ENCODE measurements at regions not wholly inside any gene's neighbourhood (a gene's known extent, or its start where the extent isn't known, plus 50 kb on each side); places are given as distances from the start of the nearest gene placed in this dataset.

DNA sequence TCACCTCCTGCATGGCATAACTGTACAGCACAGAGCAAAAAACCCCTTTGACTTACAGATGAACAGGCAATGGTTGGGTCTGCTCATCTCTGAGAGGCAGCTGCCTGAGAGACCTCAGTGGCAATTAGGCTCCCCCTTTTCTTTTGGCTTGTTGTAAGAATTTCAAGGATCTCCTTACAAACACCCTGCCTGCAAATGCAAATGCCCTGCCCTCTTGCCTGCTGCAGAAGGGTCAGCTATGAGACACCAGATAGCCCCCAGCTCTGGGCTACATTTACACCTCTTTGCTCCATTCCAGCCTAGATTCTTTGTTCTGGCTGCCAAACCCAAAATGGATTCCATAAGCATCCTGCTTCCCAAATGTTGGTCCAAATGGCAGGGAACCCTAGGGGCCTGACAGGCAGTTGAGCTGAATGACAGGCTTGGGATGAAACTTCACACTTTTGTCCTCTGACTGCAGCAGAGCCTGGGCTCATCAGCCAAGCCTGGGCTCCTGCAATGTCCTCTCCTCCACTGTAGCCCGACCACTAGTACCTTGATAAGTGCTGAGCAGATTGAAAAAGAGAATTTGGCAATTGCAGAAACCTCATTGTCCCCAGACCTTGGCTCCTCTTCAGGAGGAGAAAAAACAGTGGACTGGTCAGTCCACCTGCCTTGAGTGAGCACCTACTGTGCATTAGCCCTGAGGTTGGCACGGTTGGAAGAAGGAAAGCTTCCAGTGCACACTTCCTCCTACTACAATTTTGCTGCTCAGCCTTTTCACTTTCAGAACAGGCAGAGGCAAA lies 678.3 kb downstream of the BCL11A start:
- Mint-ChIP-seq H3K27me3 (ENCODE audit: low read depth) (no peaks in the 10 kb centered on the region), H3K27ac (no peak overlapping the region), H3K4me3 (no peak overlapping the region), H3K4me1 (peaks cover 8% of the 10 kb centered on the region), H3K9me3 (no peaks in the 10 kb centered on the region), H3K36me3 (no peaks in the 10 kb centered on the region)
- DNase-seq (ENCODE audit: low spot score in 2 of 2, unreplicated experiment in 2 of 2): no peak
- TF ChIP-seq, protein P1, sequence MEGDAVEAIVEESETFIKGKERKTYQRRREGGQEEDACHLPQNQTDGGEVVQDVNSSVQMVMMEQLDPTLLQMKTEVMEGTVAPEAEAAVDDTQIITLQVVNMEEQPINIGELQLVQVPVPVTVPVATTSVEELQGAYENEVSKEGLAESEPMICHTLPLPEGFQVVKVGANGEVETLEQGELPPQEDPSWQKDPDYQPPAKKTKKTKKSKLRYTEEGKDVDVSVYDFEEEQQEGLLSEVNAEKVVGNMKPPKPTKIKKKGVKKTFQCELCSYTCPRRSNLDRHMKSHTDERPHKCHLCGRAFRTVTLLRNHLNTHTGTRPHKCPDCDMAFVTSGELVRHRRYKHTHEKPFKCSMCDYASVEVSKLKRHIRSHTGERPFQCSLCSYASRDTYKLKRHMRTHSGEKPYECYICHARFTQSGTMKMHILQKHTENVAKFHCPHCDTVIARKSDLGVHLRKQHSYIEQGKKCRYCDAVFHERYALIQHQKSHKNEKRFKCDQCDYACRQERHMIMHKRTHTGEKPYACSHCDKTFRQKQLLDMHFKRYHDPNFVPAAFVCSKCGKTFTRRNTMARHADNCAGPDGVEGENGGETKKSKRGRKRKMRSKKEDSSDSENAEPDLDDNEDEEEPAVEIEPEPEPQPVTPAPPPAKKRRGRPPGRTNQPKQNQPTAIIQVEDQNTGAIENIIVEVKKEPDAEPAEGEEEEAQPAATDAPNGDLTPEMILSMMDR (IDR thresholded peaks at IDR 0.05; ENCODE audit: unreplicated experiment): no peak

DNA sequence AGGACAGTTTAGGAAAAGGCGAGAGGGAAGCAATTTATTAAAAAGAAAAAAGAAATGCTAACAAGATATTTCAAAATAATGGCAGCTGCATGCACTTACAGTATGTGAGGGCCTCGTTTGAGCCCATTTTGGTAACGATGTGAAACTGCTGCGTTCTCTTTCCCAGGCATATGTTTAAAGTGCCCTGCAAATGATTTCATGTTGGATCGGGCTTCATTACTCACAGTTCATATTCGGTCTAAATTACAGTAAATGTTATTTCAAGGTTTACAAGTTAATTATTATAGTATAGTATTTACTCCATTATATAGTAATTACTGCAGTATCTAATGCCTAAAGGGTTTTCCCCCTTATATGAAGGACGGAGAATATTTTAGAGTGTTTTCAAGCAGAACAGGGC lies 679.1 kb downstream of the BCL11A start:
- no peaks in the 10 kb centered on the region for H3K9me3 Mint-ChIP-seq
- peaks cover 1% of the 10 kb centered on the region for H3K4me1 Mint-ChIP-seq
- H3K27me3 Mint-ChIP-seq (ENCODE audit: low read depth): no peaks in the 10 kb centered on the region
- DNase-seq (ENCODE audit: low spot score in 2 of 2, unreplicated experiment in 2 of 2): no peak
- H3K27ac Mint-ChIP-seq: no peak overlapping the region
- TF ChIP-seq, protein P1 (IDR thresholded peaks at IDR 0.05; ENCODE audit: unreplicated experiment): no peak
- no peak overlapping the region for H3K4me3 Mint-ChIP-seq
- no peaks in the 10 kb centered on the region for H3K36me3 Mint-ChIP-seq

DNA sequence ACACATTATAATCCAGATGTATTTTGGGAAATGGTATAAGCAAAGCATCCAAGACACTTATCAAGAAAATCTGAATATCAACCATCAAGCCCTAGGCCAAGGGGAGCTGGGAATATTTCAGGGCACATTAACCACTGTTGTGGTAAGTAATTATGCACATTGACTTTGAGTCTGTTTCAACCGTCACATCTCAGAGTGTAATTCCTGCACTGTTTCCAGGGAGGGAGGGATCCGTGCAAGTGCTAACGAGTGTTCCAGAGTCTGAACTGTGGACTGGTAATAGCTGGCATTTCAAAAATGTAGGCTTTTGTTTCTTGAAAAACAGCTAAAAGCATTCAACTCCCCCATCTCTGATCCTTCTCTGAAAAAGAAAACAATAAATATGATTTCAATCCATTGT lies 681.6 kb downstream of the BCL11A start:
- Mint-ChIP-seq H3K4me3 (no peak overlapping the region), H3K36me3 (no peaks in the 10 kb centered on the region), H3K9me3 (no peaks in the 10 kb centered on the region), H3K4me1 (no peaks in the 10 kb centered on the region), H3K27ac (no peak overlapping the region), H3K27me3 (ENCODE audit: low read depth) (no peaks in the 10 kb centered on the region)
- TF ChIP-seq, protein P1 (IDR thresholded peaks at IDR 0.05; ENCODE audit: unreplicated experiment): no peak
- DNase-seq (ENCODE audit: low spot score in 2 of 2, unreplicated experiment in 2 of 2): no peak

DNA sequence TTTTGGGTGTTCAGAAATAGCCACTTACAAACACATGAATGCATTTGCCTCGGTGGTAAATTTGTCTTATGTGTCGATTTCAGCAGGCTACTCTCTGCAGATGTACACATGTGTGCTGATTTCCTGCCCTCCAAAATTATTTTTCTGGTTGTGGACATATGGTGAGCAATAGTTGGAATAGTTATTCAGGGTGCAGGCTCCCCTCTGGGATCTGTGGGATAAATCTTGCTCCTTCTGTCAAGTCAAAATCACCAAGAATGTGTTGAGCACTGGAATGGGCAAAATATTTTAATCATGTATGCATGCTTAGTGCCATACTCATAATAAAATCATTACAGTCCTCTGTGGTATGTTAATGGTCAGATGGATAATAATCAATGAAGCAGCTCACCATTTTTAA lies 684.5 kb downstream of the BCL11A start:
- Mint-ChIP-seq H3K4me1 (no peaks in the 10 kb centered on the region), H3K27me3 (ENCODE audit: low read depth) (no peaks in the 10 kb centered on the region), H3K36me3 (no peaks in the 10 kb centered on the region), H3K9me3 (no peaks in the 10 kb centered on the region), H3K4me3 (no peak overlapping the region), H3K27ac (no peak overlapping the region)
- TF ChIP-seq, protein P1 (IDR thresholded peaks at IDR 0.05; ENCODE audit: unreplicated experiment): no peak
- DNase-seq (ENCODE audit: low spot score in 2 of 2, unreplicated experiment in 2 of 2): no peak

DNA sequence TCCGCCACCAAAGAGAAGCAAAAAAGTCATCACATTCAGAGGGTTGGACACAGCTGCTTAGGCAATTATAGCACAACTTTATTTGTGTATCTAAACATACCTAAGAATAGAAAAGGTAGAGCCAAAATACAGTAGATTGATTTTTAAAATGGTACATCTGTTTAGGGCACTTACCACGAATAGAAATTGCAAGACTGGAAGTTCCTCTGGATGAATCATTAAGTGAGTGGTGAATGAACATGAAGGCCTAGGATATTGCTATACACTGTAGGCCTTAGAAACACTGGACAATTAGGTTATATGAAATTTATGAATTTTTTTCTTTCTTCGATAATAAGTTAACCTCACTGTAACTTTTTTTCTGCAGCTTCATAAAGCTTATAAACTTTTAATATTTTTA lies 687.0 kb downstream of the BCL11A start:
- Mint-ChIP-seq H3K36me3 (peaks cover 7% of the 10 kb centered on the region), H3K4me1 (no peaks in the 10 kb centered on the region), H3K27ac (no peak overlapping the region), H3K27me3 (ENCODE audit: low read depth) (no peaks in the 10 kb centered on the region), H3K9me3 (peaks cover 12% of the 10 kb centered on the region), H3K4me3 (no peak overlapping the region)
- no peak for DNase-seq (ENCODE audit: low spot score in 2 of 2, unreplicated experiment in 2 of 2)
- TF ChIP-seq, protein P1 (IDR thresholded peaks at IDR 0.05; ENCODE audit: unreplicated experiment): no peak

Data from mesothelial cell of epicardium (in vitro differentiated cells).